ENCODE measurements at regions not wholly inside any gene's neighbourhood (a gene's known extent, or its start where the extent isn't known, plus 50 kb on each side); places are given as distances from the start of the nearest gene placed in this dataset.

- DNase-seq (ENCODE audit: low read depth in 2 of 2, low spot score in 1 of 2) = no peak
Observed at GRCh38 chr10:10881117-10881813, 136.4 kb upstream of the CELF2 start.

DNA sequence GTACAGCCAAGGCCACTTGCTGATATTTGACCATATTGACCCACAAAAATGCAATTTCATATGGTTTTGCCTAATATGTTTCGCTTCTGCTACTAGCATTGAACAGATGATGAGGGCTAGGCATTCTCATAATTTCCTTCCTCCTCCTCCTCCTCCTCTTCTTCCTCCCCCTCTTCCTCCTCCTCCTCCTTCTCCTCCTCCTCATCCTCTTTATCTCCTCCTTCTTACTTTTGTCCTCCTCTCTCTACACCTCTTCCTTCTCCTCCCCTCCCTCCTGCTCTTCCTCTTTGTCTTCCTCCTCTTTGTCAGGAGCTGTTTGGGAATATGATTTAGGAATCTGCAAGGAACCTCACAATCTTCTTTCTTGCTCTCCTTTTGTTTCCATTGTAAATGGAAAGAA is 133.9 kb upstream of the CELF2 start:
- no peak for DNase-seq (ENCODE audit: low read depth in 2 of 2, low spot score in 1 of 2)

DNA sequence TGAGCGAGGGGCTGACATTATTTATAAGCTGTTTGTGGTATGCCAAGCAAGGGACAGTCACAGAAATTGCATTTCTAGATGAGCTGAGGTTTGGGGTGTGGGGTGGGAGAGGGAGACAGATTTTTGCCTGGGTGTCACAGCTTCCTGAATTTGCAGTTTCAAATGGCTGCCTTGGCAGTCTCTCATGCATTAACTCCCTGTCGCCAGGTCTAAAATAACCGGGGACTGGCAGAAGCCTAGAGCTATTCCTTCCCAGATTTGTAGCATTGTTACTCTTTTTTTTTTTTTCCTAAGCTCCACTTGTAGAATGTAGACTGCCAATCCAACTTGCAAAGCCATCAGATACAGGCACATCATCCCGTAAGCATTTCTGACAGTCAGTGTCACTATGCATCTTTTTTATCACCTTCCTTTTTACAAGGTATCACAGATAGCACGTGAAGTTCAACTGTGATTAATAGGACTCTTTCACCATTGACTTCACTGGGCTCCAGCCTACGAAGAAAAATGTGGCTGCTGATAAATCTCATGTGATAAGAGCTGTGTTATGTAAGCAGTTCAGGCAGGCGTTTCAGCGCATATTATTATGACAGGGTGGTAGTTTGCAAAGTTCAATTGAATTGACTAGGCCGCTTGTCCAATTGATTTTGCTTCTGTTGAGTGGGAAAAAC is 130.7 kb upstream of the CELF2 start:
- no peak for DNase-seq (ENCODE audit: low read depth in 2 of 2, low spot score in 1 of 2)

- DNase-seq (ENCODE audit: low read depth in 2 of 2, low spot score in 1 of 2) = no peak
Observed at GRCh38 chr10:10891124-10892082, 126.3 kb upstream of the CELF2 start.

DNA sequence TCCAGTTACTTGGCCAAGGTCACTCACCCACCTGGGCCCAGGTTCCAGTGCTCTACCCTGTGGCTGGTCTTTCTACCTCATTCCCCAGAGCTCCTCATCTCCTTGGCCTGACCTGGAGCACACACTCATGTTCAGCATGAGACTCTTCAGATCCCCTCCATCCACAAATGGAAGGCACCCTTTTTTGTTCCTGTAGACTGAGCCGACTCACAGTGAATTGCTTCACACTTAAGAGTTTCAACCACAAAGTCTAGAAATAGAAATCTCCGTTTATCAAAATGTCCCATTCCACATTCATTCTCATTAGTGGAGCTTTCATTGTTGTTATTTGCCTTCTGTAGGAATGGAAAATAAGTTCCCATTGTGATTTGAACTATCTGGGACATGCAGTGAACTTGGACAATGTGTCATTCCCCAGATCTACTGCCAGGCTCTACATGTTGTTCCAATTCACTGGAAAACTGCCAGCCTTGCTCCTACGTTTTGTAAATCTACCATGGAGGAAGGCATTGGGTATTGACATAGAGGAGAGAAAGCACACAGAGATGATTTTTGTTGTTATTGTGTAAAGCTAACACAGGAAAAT is 125.3 kb upstream of the CELF2 start:
- DNase-seq (ENCODE audit: low read depth in 2 of 2, low spot score in 1 of 2) = no peak

GRCh38 chr10:10897400-10897799 is 120.3 kb upstream of the CELF2 start:
- DNase-seq (ENCODE audit: low read depth in 2 of 2, low spot score in 1 of 2) = no peak

DNA sequence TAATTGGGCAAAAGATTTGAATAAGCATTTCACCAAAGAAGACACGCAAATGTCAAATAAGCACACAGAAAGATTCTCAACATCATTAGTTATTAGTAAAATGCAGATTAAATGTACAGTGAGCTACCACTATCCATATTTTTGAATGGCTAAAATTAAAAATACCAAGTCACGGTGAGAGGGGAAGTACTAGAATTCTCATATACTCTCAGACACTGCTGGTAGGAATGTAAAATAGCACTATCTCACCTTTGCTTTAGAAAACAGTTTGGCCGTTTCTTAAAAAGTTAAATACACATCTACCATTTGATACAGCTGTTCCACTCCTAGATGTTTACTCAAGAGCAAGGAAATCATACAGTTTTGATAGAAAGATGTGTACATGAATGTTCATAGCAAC is 115.8 kb upstream of the CELF2 start:
- DNase-seq (ENCODE audit: low read depth in 2 of 2, low spot score in 1 of 2) = no peak

DNA sequence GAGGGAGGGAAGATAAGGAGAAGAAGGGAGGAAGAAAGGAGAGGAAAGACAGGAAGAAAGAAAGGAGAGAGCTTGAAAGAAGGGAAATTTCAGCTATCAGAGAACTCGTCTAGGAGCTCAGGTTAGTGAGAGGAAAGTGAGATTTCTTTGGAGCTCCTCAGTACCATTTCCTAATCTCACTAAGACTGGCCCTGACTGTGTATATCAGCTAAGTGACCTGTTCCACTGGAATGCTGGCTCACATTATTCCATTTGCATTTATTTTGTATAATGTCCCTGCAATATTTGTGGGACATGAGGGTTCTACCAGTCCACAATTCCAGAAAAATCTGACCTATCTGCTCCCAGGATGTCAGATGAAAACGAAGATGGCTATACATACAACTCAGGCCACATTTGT is 114.7 kb upstream of the CELF2 start:
- no peak for DNase-seq (ENCODE audit: low read depth in 2 of 2, low spot score in 1 of 2)

- DNase-seq (ENCODE audit: low read depth in 2 of 2, low spot score in 1 of 2) = no peak
Observed at GRCh38 chr10:10903620-10904019, 114.1 kb upstream of the CELF2 start.

- no peak for DNase-seq (ENCODE audit: low read depth in 2 of 2, low spot score in 1 of 2)
Observed at GRCh38 chr10:10910634-10911033, 107.0 kb upstream of the CELF2 start.

DNA sequence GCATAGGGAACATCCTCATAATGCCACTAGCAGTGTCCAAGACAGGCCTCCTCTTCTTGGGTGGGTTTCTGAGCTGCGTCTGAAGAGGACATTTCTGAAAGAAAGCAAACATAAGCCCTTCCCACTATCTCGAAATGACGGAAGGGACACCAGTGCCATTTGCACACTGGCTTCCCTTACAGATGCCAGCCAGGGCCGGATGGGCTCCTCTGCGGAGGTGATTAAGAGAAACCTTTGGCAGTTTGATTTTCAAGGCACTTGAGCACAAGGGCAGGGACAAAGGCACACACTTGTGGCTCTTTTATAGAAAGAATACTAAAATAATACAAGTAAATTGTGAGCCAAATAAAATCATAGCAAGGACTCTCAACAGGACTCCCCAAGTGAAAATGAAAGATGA is 106.6 kb upstream of the CELF2 start:
- no peak for DNase-seq (ENCODE audit: low read depth in 2 of 2, low spot score in 1 of 2)

DNA sequence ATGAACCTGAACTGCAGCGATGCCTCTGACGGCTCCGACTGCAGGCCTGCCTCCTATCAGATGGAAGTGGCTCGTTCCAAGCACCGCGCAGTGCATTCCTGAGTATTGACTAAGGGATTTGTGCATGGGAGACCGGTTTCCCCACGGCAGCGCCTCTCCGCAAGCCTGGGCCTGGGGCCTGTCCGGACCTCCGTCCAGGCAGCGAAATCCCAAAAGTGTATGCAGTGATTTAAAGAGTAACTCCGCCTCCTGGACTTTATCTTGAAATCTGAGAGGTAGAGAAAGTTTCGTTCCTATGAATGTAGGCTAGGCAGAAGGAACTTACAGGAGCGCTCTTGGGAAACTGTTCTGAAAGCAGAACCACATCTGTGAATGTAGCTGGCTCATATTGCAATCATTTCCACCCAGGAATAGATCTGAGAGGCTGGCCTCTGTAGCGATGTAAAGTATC is 106.2 kb upstream of the CELF2 start:
- DNase-seq (ENCODE audit: low read depth in 2 of 2, low spot score in 1 of 2) = no peak

DNA sequence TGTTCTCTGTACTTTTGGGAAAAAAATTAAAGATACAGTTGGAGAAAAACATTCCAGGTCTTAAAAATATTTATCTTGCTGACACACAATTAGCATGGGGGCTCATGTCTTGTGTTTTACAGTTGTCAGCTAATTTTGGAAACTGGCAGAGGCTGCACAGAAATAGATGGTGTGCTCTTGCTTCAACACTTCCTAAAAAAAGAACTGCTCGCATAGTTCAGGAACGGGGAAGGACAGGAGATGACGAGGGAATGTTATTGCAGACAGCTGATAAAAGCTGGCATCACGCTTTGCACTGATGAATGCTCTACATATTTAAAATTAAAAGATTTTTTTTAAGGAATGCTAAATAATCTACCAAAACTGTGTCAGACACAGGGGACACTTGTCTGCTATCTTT is 103.5 kb upstream of the CELF2 start:
- DNase-seq (ENCODE audit: low read depth in 2 of 2, low spot score in 1 of 2) = no peak

GRCh38 chr10:10915215-10915614 is 102.5 kb upstream of the CELF2 start:
- DNase-seq (ENCODE audit: low read depth in 2 of 2, low spot score in 1 of 2) = no peak

GRCh38 chr10:10917031-10917430 is 100.6 kb upstream of the CELF2 start:
- DNase-seq (ENCODE audit: low read depth in 2 of 2, low spot score in 1 of 2) = no peak

DNA sequence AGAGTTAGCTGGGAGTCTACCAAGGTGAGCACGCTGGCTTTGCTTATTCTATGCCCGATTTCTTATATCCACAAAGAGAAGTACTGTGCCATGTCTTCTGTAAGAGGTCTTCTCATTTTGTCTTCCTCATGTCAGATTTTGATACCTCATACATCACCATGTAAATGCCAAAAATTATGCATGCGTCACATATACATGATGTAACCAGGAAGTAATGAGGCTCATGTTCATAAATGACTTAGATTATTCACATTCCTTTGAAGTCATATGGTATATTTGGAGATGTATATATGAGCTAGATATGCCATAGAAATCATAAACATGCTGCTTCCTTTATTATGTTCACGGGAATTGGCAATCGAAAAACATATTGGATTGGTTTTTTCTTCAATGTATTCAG is 97.7 kb upstream of the CELF2 start:
- DNase-seq (ENCODE audit: low read depth in 2 of 2, low spot score in 1 of 2) = no peak

GRCh38 chr10:10921826-10922461 is 95.7 kb upstream of the CELF2 start:
- DNase-seq (ENCODE audit: low read depth in 2 of 2, low spot score in 1 of 2) = no peak

DNA sequence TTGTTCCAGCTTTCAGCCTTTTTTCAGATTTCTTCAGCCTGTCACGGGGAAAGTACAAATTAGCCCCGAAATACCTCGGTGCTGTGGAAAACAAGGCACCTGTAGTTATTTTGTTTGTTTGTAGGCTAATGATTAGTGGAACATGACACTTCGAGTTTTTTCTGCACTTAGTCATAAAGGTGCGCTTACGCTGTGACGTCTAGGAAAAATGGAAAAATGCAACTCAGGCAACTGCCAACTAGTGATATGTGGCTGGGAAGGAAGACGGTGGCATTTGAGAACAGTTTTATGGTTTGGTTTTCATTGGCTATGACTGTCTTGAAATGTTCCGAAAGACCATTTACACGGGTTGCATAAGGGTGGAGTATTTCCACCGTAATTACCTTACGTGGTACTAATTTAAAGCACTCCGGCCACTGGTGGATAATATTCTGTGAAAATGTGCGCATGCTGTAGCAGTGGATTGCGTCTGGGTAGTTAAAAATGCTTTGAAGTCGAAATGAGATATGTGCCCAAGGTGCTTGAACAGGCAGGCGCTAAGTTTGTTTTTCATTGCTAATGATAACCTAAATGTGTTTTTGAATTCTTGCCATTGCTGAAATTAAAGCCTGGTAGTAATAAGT is 94.5 kb upstream of the CELF2 start:
- DNase-seq (ENCODE audit: low read depth in 2 of 2, low spot score in 1 of 2) = no peak

DNA sequence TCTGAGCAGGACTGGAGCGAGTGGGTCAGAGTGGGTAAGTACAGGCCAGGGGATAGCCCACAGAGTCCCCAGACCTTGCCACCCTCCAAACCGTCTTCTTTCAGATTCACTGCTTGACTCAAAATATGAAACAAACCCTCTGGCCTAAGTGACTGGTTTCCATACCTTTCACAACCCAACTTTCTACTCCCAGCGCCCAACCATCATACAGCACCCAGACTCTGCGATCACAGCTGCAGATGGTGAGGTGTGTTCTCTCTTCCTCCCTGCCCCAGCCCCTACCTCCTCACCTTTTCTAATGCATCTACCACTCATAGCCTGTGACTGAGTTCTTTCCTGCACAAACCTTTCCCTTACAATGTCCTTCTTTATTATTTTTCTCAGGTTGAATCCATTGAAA is 92.0 kb upstream of the CELF2 start:
- DNase-seq (ENCODE audit: low read depth in 2 of 2, low spot score in 1 of 2) = no peak

GRCh38 chr10:10927608-10928007 is 90.1 kb upstream of the CELF2 start:
- no peak for DNase-seq (ENCODE audit: low read depth in 2 of 2, low spot score in 1 of 2)
